Erythroblast (primary cell): ENCODE measurements at regions not wholly inside any gene's neighbourhood (a gene's known extent, or its start where the extent isn't known, plus 50 kb on each side); places are given as distances from the start of the nearest gene placed in this dataset.

ENCODE experiments used
- GATA1 ChIP-seq: IDR thresholded peaks from 2 replicates; pipeline ENCODE4 v1.6.1; 2011; ENCODE audit warnings: low read depth, mild to moderate bottlenecking, control low read depth, low read length, moderate library complexity
- POLR2A ChIP-seq: IDR thresholded peaks from 2 replicates; pipeline ENCODE4 v1.6.1; 2011; ENCODE audit warnings: mild to moderate bottlenecking, low read length

- no peak for TF ChIP-seq POLR2A
- no peak for TF ChIP-seq GATA1
Measured at GRCh38 chr18:21958263-21958662, 211.1 kb upstream of the GATA6 start.
